ENCODE measurements at regions not wholly inside any gene's neighbourhood (a gene's known extent, or its start where the extent isn't known, plus 50 kb on each side); places are given as distances from the start of the nearest gene placed in this dataset.

- no peak for DNase-seq
- no peak for TF ChIP-seq CTCF (IDR thresholded peaks at IDR 0.05; ENCODE audit: low read depth, low read length, missing control alignments)
- no peak overlapping the region for H3K4me3 ChIP-seq (ENCODE audit: low read depth, low read length)
- H3K27ac ChIP-seq, result no peak overlapping the region
- no peaks in the 10 kb centered on the region for H3K36me3 ChIP-seq (replicated peaks)
- H3K27me3 ChIP-seq (replicated peaks), result no peaks in the 10 kb centered on the region
- in situ Hi-C loops (cut with HindIII; ENCODE audit: low pct_ligation_motif_present, low sequenced_read_pairs), result no loop called here
These were observed 107.8 kb upstream of the FOXD3 start for GRCh38 chr1:63214553-63214952.

GRCh38 chr1:63223426-63223825 is 98.9 kb upstream of the FOXD3 start:
- Histone ChIP-seq H3K27ac (no peak overlapping the region), H3K36me3 (replicated peaks) (no peaks in the 10 kb centered on the region), H3K27me3 (replicated peaks) (no peaks in the 10 kb centered on the region), H3K4me3 (ENCODE audit: low read depth, low read length) (no peak overlapping the region)
- no peak for DNase-seq
- in situ Hi-C loops (cut with HindIII; ENCODE audit: low pct_ligation_motif_present, low sequenced_read_pairs), result no loop called here
- TF ChIP-seq CTCF (IDR thresholded peaks at IDR 0.05; ENCODE audit: low read depth, low read length, missing control alignments), result no peak

- Histone ChIP-seq H3K36me3 (replicated peaks) (no peaks in the 10 kb centered on the region), H3K4me3 (ENCODE audit: low read depth, low read length) (no peak overlapping the region), H3K27ac (no peak overlapping the region), H3K27me3 (replicated peaks) (no peaks in the 10 kb centered on the region)
- in situ Hi-C loops (cut with HindIII; ENCODE audit: low pct_ligation_motif_present, low sequenced_read_pairs), result no loop called here
- no peak for DNase-seq
- no peak for TF ChIP-seq CTCF (IDR thresholded peaks at IDR 0.05; ENCODE audit: low read depth, low read length, missing control alignments)
These were observed 91.6 kb upstream of the FOXD3 start for GRCh38 chr1:63230722-63231121.

GRCh38 chr1:63238721-63239120 is 83.6 kb upstream of the FOXD3 start:
- Histone ChIP-seq H3K36me3 (replicated peaks) (no peaks in the 10 kb centered on the region), H3K27me3 (replicated peaks) (no peaks in the 10 kb centered on the region), H3K4me3 (ENCODE audit: low read depth, low read length) (no peak overlapping the region), H3K27ac (no peak overlapping the region)
- in situ Hi-C loops (cut with HindIII; ENCODE audit: low pct_ligation_motif_present, low sequenced_read_pairs), result no loop called here
- no peak for DNase-seq
- no peak for TF ChIP-seq CTCF (IDR thresholded peaks at IDR 0.05; ENCODE audit: low read depth, low read length, missing control alignments)

GRCh38 chr1:63245186-63245585 is 77.2 kb upstream of the FOXD3 start:
- H3K4me3 ChIP-seq (ENCODE audit: low read depth, low read length), result no peak overlapping the region
- no peak overlapping the region for H3K27ac ChIP-seq
- H3K27me3 ChIP-seq (replicated peaks), result no peaks in the 10 kb centered on the region
- in situ Hi-C loops (cut with HindIII; ENCODE audit: low pct_ligation_motif_present, low sequenced_read_pairs), result no loop called here
- DNase-seq, result no peak
- no peak for TF ChIP-seq CTCF (IDR thresholded peaks at IDR 0.05; ENCODE audit: low read depth, low read length, missing control alignments)
- no peaks in the 10 kb centered on the region for H3K36me3 ChIP-seq (replicated peaks)

GRCh38 chr1:63248216-63248615 is 74.2 kb upstream of the FOXD3 start:
- DNase-seq, result no peak
- H3K36me3 ChIP-seq (replicated peaks), result no peaks in the 10 kb centered on the region
- TF ChIP-seq CTCF (IDR thresholded peaks at IDR 0.05; ENCODE audit: low read depth, low read length, missing control alignments), result no peak
- no peak overlapping the region for H3K27ac ChIP-seq
- H3K27me3 ChIP-seq (replicated peaks), result no peaks in the 10 kb centered on the region
- H3K4me3 ChIP-seq (ENCODE audit: low read depth, low read length), result no peak overlapping the region
- in situ Hi-C loops (cut with HindIII; ENCODE audit: low pct_ligation_motif_present, low sequenced_read_pairs), result no loop called here
